Hepatocyte (in vitro differentiated cells): ENCODE measurements at regions not wholly inside any gene's neighbourhood (a gene's known extent, or its start where the extent isn't known, plus 50 kb on each side); places are given as distances from the start of the nearest gene placed in this dataset.
"Not testable (repeated sequence)": the region's sequence is repeated elsewhere in the genome, so short reads cannot be mapped to it uniquely, and the experiment has no call there.

Experiments used
- EZH2 ChIP-seq: fragments of 200-600 bp; sonication (generic); IDR thresholded peaks from 2 replicates; pipeline ENCODE4 v1.6.1; 2016; ENCODE audit warnings: antibody characterized with exemption, mild to moderate bottlenecking, borderline replicate concordance
- TF ChIP-seq, protein P1 (sequence below): fragments of 200-600 bp; sonication (generic); IDR thresholded peaks from 2 replicates; pipeline ENCODE4 v1.5.1; 2016; ENCODE audit warnings: antibody characterized with exemption, mild to moderate bottlenecking; ENCODE audit not compliant: poor library complexity

DNA sequence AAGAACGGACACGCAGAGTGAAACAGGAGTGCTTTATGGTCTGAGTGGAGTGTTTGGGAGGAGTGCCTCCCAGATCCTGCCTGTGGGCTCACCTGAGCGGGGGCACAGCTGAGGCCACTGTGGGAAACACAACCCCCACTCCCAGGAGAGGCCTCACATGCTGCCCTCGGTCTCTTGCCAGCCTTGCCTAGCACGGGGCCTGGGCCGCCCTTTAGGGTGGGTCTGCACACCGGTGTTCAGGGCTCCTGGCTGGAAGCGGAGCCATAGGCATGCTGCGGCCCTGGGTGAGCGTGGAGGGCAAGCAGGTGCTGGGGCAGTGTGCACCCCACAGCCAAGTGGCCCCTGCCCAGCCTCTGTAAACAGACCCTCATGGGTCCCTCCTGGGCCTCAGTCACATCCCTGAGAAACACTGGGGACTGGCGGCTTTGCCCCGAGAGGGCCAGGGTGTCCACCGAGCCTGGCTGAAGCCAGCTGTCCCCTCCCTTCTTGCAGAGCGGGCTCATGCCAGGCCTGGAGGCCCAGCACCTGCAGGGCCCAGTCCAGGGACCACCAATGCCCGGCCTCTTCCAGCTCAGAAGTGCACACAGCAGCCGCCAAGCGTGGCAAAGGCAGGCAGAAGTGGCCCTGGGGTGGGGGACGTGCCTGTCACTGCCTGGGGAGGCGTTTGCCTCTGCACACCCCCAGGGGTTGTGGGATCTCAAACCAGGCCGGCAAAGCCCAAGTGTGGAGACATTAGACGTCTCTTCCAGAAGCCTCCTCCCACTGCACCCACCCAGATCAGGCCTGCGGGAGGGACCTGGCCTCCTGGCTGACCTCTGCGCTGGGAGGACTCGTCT, 305.9 kb downstream of the CCDC74A start:
- not testable (repeated sequence) for TF ChIP-seq EZH2
- TF ChIP-seq, protein P1, sequence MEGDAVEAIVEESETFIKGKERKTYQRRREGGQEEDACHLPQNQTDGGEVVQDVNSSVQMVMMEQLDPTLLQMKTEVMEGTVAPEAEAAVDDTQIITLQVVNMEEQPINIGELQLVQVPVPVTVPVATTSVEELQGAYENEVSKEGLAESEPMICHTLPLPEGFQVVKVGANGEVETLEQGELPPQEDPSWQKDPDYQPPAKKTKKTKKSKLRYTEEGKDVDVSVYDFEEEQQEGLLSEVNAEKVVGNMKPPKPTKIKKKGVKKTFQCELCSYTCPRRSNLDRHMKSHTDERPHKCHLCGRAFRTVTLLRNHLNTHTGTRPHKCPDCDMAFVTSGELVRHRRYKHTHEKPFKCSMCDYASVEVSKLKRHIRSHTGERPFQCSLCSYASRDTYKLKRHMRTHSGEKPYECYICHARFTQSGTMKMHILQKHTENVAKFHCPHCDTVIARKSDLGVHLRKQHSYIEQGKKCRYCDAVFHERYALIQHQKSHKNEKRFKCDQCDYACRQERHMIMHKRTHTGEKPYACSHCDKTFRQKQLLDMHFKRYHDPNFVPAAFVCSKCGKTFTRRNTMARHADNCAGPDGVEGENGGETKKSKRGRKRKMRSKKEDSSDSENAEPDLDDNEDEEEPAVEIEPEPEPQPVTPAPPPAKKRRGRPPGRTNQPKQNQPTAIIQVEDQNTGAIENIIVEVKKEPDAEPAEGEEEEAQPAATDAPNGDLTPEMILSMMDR, result not testable (repeated sequence)
